H1 (cell line): ENCODE measurements at regions not wholly inside any gene's neighbourhood (a gene's known extent, or its start where the extent isn't known, plus 50 kb on each side); places are given as distances from the start of the nearest gene placed in this dataset.

Experiments
- CTCF ChIA-PET: fragments of 300-600 bp; sonication (Branson Sonifier 250); formaldehyde crosslinking; loops from one replicate; lab custom pipeline; 2021; ENCODE audit not compliant: partially characterized antibody; lab: Charles Lee
- POLR2A ChIA-PET: fragments of 300-600 bp; sonication (Branson Sonifier 250); formaldehyde crosslinking; loops from one replicate; lab custom pipeline; 2021; ENCODE audit warnings: inconsistent platforms; ENCODE audit not compliant: partially characterized antibody; lab: Charles Lee
- DNase-seq, 2 experiments: peaks; one replicate each; pipeline versions ENCODE4 v3.0.0 to v3.0.0-alpha.2; 2010 to 2022; ENCODE audit warnings: low spot score in 2 of 2, low read depth in 1 of 2, mixed read lengths in 1 of 2
- FAIRE-seq: peaks from 2 replicates; lab custom pipeline; 2011; peaks lifted over from hg19 to GRCh38; lab: Jason Lieb, UNC
- H2AFZ ChIP-seq: 2 replicates; pipeline ENCODE4 v1.8.1; 2012; ENCODE audit warnings: low read length, inconsistent platforms
- H2AK5ac ChIP-seq: 2 replicates; pipeline ENCODE4 v1.6.1; 2013; ENCODE audit warnings: low read depth, low read length
- H2BK120ac ChIP-seq: replicated peaks from 2 replicates; pipeline ENCODE3; 2013; ENCODE audit warnings: low read depth, low read length, inconsistent platforms
- H2BK12ac ChIP-seq: 2 replicates; pipeline ENCODE4 v1.6.1; 2013; ENCODE audit warnings: low read depth, low read length
- H2BK15ac ChIP-seq: 2 replicates; pipeline ENCODE4 v1.6.1; 2013; ENCODE audit warnings: low read length
- H2BK20ac ChIP-seq: 2 replicates; pipeline ENCODE4 v1.6.1; 2013; ENCODE audit warnings: low read length
- H2BK5ac ChIP-seq: 2 replicates; pipeline ENCODE4 v1.6.1; 2013; ENCODE audit warnings: low read depth, low read length
- H3K14ac ChIP-seq: 2 replicates; pipeline ENCODE4 v1.6.1; 2013; ENCODE audit warnings: inconsistent platforms; ENCODE audit not compliant: insufficient read length
- H3K18ac ChIP-seq: 2 replicates; pipeline ENCODE4 v1.6.1; 2013; ENCODE audit warnings: low read length; ENCODE audit errors: extremely low read depth
- H3K23ac ChIP-seq: 2 replicates; pipeline ENCODE4 v1.6.1; 2013; ENCODE audit warnings: inconsistent platforms; ENCODE audit not compliant: insufficient read length
- H3K23me2 ChIP-seq: 2 replicates; pipeline ENCODE4 v1.6.1; 2013; ENCODE audit warnings: low read depth, low read length
- H3K27ac ChIP-seq: 2 replicates; pipeline ENCODE4 v1.6.1; 2011; ENCODE audit warnings: low read depth, low read length, inconsistent platforms
- H3K27me3 ChIP-seq, 4 experiments: replicated peaks in 1 of 4; 1 replicate in 1 of 4; 2 replicates in 3 of 4; pipeline versions ENCODE4 v1.6.1 to v1.8.1; 2011 to 2013; ENCODE audit warnings: low read length in 3 of 4, mild to moderate bottlenecking in 3 of 4, inconsistent platforms in 2 of 4, mixed read lengths in 2 of 4, moderate library complexity in 1 of 4; ENCODE audit not compliant: control insufficient read depth in 3 of 4, insufficient read depth in 3 of 4; ENCODE audit errors: extremely low read depth in 1 of 4
- H3K36me3 ChIP-seq, 4 experiments: 2 replicates each; pipeline versions ENCODE4 v1.6.1 to v1.8.1; 2011 to 2013; ENCODE audit warnings: mild to moderate bottlenecking in 4 of 4, low read length in 3 of 4, moderate library complexity in 2 of 4, control low read depth in 1 of 4, inconsistent platforms in 1 of 4; ENCODE audit not compliant: insufficient read depth in 4 of 4, control insufficient read depth in 2 of 4
- H3K4ac ChIP-seq: replicated peaks from 2 replicates; pipeline ENCODE3; 2013; ENCODE audit warnings: low read length, low read depth, mixed read lengths, inconsistent platforms; ENCODE audit not compliant: insufficient read length
- H3K4me1 ChIP-seq, 4 experiments: replicated peaks in 1 of 4; 1 replicate in 1 of 4; 2 replicates in 3 of 4; pipeline versions ENCODE4 v1.6.1 to v1.8.1; 2011 to 2013; ENCODE audit warnings: low read length in 3 of 4, inconsistent platforms in 2 of 4, mixed read lengths in 1 of 4; ENCODE audit not compliant: insufficient read depth in 4 of 4, control insufficient read depth in 3 of 4
- H3K4me2 ChIP-seq, 2 experiments: 2 replicates each; pipeline versions ENCODE4 v1.6.1 to v1.8.1; 2011 to 2013; ENCODE audit warnings: low read depth in 2 of 2, low read length in 2 of 2, control low read depth in 1 of 2, inconsistent platforms in 1 of 2, mild to moderate bottlenecking in 1 of 2; ENCODE audit not compliant: insufficient read depth in 1 of 2
- H3K4me3 ChIP-seq, 4 experiments: fragments of 200-600, 300-600 bp in 1 of 4; sonication (generic), shearing (Covaris generic), sonication (Bioruptor Twin) in 1 of 4; 2 replicates each; pipeline versions ENCODE4 v1.5.1 to v1.8.1; 2011 to 2016; ENCODE audit warnings: low read length in 4 of 4, low read depth in 3 of 4, control low read depth in 2 of 4, inconsistent platforms in 2 of 4, mild to moderate bottlenecking in 2 of 4, mixed read lengths in 1 of 4, moderate library complexity in 1 of 4; ENCODE audit not compliant: insufficient read depth in 2 of 4; ENCODE audit errors: extremely low read depth in 1 of 4
- H3K56ac ChIP-seq: replicated peaks from 2 replicates; pipeline ENCODE3; 2013; ENCODE audit warnings: low read depth, mild to moderate bottlenecking, mixed read lengths, low read length, inconsistent platforms; ENCODE audit not compliant: insufficient read length
- H3K79me1 ChIP-seq: 2 replicates; pipeline ENCODE4 v1.6.1; 2013; ENCODE audit warnings: low read depth, low read length, control low read depth
- H3K79me2 ChIP-seq, 2 experiments: 2 replicates each; pipeline versions ENCODE4 v1.6.1 to v1.8.1; 2012 to 2013; ENCODE audit warnings: low read length in 2 of 2, mild to moderate bottlenecking in 2 of 2, inconsistent platforms in 1 of 2; ENCODE audit not compliant: insufficient read depth in 2 of 2, control insufficient read depth in 1 of 2
- H3K9ac ChIP-seq, 4 experiments: replicated peaks in 1 of 4; 1 replicate in 1 of 4; 2 replicates in 3 of 4; pipeline versions ENCODE4 v1.6.1 to v1.8.1; 2011 to 2013; ENCODE audit warnings: low read depth in 3 of 4, low read length in 3 of 4, control low read depth in 2 of 4, mild to moderate bottlenecking in 2 of 4, moderate library complexity in 2 of 4, inconsistent platforms in 1 of 4; ENCODE audit errors: extremely low read depth in 1 of 4
- H3K9me3 ChIP-seq, 2 experiments: 2 replicates each; pipeline versions ENCODE4 v1.6.1 to v1.8.1; 2012 to 2013; ENCODE audit warnings: mild to moderate bottlenecking in 2 of 2, moderate library complexity in 2 of 2, control low read depth in 1 of 2, inconsistent platforms in 1 of 2, low read depth in 1 of 2, low read length in 1 of 2, mixed read lengths in 1 of 2; ENCODE audit not compliant: insufficient read depth in 2 of 2
- H4K20me1 ChIP-seq, 2 experiments: replicated peaks in 1 of 2; 2 replicates each; pipeline versions ENCODE3 to v1.8.1; 2011 to 2013; ENCODE audit warnings: inconsistent platforms in 2 of 2, low read length in 2 of 2, mild to moderate bottlenecking in 1 of 2; ENCODE audit not compliant: insufficient read depth in 2 of 2, control insufficient read depth in 1 of 2
- H4K5ac ChIP-seq: 2 replicates; pipeline ENCODE4 v1.6.1; 2013; ENCODE audit warnings: low read length, low read depth, mixed read lengths, inconsistent platforms; ENCODE audit not compliant: insufficient read length
- H4K8ac ChIP-seq: 2 replicates; pipeline ENCODE4 v1.8.0; 2013; ENCODE audit warnings: mild to moderate bottlenecking, moderate library complexity, low read length, inconsistent platforms; ENCODE audit not compliant: insufficient read depth; ENCODE audit errors: extremely low read depth
- H4K91ac ChIP-seq: replicated peaks from 2 replicates; pipeline ENCODE3; 2013; ENCODE audit warnings: low read length, mixed read lengths, inconsistent platforms; ENCODE audit not compliant: insufficient read length
- HDAC6 ChIP-seq: IDR thresholded peaks from one replicate; pipeline ENCODE4 v1.7.1; 2012; ENCODE audit warnings: low read depth, mild to moderate bottlenecking, inconsistent platforms, low read length, moderate library complexity
- POLR2AphosphoS5 ChIP-seq: IDR thresholded peaks from 2 replicates; pipeline ENCODE4 v1.6.1; 2011; ENCODE audit warnings: low read depth, low read length
- RBBP5 ChIP-seq: IDR thresholded peaks from 2 replicates; pipeline ENCODE4 v1.7.1; 2012; ENCODE audit warnings: low read depth, mild to moderate bottlenecking, inconsistent platforms, low read length, moderate library complexity, borderline replicate concordance
- RFX5 ChIP-seq: IDR thresholded peaks from 2 replicates; pipeline ENCODE4 v1.6.1; 2011; ENCODE audit warnings: low read depth, low read length, improper control_type of control experiment, borderline replicate concordance
- SIRT6 ChIP-seq: IDR thresholded peaks from one replicate; pipeline ENCODE4 v1.7.1; 2012; ENCODE audit warnings: low read length, inconsistent platforms
- SIX5 ChIP-seq: IDR thresholded peaks from 2 replicates; pipeline ENCODE4 v1.6.1; 2011; ENCODE audit warnings: mild to moderate bottlenecking, low read depth, low read length
- TAF7 ChIP-seq: optimal IDR thresholded peaks from 2 replicates; pipeline ENCODE3; 2011; ENCODE audit warnings: low read depth, mild to moderate bottlenecking, inconsistent platforms, low read length, moderate library complexity, borderline replicate concordance
- TBP ChIP-seq: IDR thresholded peaks from 2 replicates; pipeline ENCODE4 v1.6.1; 2011; ENCODE audit warnings: low read depth, low read length, improper control_type of control experiment
- TCF12 ChIP-seq: IDR thresholded peaks from 2 replicates; pipeline ENCODE4 v1.6.1; 2011; ENCODE audit warnings: low read depth, mild to moderate bottlenecking, low read length
- WGBS, 2 experiments: shearing (Covaris generic) in 1 of 2; methylation state at CpG; one replicate each; pipeline versions ENCODE4 v1.1.6 to v1.1.7; 2013 to 2015; ENCODE audit warnings: low lambda C conversion rate in 2 of 2, mixed read lengths in 2 of 2, inconsistent platforms in 1 of 2, low coverage in 1 of 2, missing lambda C conversion rate in 1 of 2; ENCODE audit not compliant: insufficient replicate concordance in 2 of 2, insufficient coverage in 1 of 2, insufficient read length in 1 of 2; ENCODE audit errors: extremely low coverage in 1 of 2, missing lambda C conversion rate in 1 of 2; 5-methylcytosine and 5-hydroxymethylcytosine counted together
- TF ChIP-seq, protein P1 (sequence below): IDR thresholded peaks from 2 replicates; pipeline ENCODE4 v1.6.1; 2011; ENCODE audit warnings: low read length, improper control_type of control experiment
- TF ChIP-seq, protein P2 (sequence below): IDR thresholded peaks from 2 replicates; pipeline ENCODE4 v1.6.1; 2011; ENCODE audit warnings: low read depth, mild to moderate bottlenecking, low read length; ENCODE audit not compliant: insufficient read depth

DNA sequence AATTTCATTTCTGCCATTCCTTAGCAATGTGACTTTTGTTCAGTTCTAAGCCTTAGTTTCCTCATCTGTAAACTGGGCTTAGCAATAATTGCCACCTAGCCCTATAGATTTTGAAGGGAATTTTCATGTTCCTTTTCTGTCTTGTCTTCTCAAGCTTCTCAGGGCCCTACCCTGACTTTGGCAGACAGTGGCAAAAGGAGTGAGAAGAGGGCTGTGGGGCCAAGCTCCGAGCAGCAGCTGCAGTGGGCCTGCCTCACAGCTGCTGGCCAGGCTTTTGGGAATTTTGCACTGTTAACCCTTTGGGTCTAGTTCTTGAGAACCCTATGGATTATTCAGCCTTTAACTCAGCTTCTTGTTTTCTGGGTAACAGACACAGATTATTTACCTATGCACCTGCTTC lies 67.6 kb upstream of the IGSF1 start:
- no peak overlapping the region for H2AFZ ChIP-seq
- H3K9me3 ChIP-seq, result no peaks in the 10 kb centered on the region
- H2AK5ac ChIP-seq, result no peak overlapping the region
- H2BK12ac ChIP-seq, result no peak overlapping the region
- no peak for DNase-seq
- H4K20me1 ChIP-seq, result no peaks in the 10 kb centered on the region
- no peak overlapping the region for H3K27ac ChIP-seq
- H2BK20ac ChIP-seq, result no peak overlapping the region
- no peak overlapping the region for H3K9ac ChIP-seq
- no peak overlapping the region for H4K5ac ChIP-seq
- CTCF ChIA-PET, result interaction anchor here (0.5 to 1.1 kb wide), 3 partner anchors 17 to 94 kb away, joined by 3 to 4 read pairs (median 4); no protein-coding TSS in a partner anchor
- no peak overlapping the region for H3K14ac ChIP-seq
- POLR2A ChIA-PET, result no interaction called here
- H4K91ac ChIP-seq, result no peak overlapping the region
- H3K23me2 ChIP-seq, result no peaks in the 10 kb centered on the region
- H3K4ac ChIP-seq, result no peak overlapping the region
- H3K18ac ChIP-seq, result no peak overlapping the region
- no peaks in the 10 kb centered on the region for H3K79me1 ChIP-seq
- H2BK5ac ChIP-seq, result no peak overlapping the region
- no peak overlapping the region for H3K4me3 ChIP-seq
- H2BK120ac ChIP-seq, result no peak overlapping the region
- no peaks in the 10 kb centered on the region for H3K36me3 ChIP-seq
- WGBS, 2 experiments, result 100% methylated on average over 1 of the region's 1 CpG; no CpG with 5 or more reads in 1 of the 2 experiments
- FAIRE-seq, result no peak
- no peaks in the 10 kb centered on the region for H3K79me2 ChIP-seq
- H4K8ac ChIP-seq, result no peak overlapping the region
- no peak overlapping the region for H2BK15ac ChIP-seq
- no peak overlapping the region for H3K23ac ChIP-seq
- H3K4me2 ChIP-seq, result no peak overlapping the region
- H3K27me3 ChIP-seq, result no peaks in the 10 kb centered on the region
- no peak overlapping the region for H3K56ac ChIP-seq
- H3K4me1 ChIP-seq, result no peaks in the 10 kb centered on the region
- TF ChIP-seq POLR2AphosphoS5 (no peak), TCF12 (no peak), TBP (no peak), RBBP5 (no peak), SIRT6 (no peak), TAF7 (no peak), SIX5 (no peak), RFX5 (no peak), HDAC6 (no peak)
- TF ChIP-seq, protein P1, sequence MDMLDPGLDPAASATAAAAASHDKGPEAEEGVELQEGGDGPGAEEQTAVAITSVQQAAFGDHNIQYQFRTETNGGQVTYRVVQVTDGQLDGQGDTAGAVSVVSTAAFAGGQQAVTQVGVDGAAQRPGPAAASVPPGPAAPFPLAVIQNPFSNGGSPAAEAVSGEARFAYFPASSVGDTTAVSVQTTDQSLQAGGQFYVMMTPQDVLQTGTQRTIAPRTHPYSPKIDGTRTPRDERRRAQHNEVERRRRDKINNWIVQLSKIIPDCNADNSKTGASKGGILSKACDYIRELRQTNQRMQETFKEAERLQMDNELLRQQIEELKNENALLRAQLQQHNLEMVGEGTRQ, result no peak
- TF ChIP-seq, protein P2, sequence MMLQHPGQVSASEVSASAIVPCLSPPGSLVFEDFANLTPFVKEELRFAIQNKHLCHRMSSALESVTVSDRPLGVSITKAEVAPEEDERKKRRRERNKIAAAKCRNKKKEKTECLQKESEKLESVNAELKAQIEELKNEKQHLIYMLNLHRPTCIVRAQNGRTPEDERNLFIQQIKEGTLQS, result no peak
